A549 (cell line): ENCODE measurements at regions not wholly inside any gene's neighbourhood (a gene's known extent, or its start where the extent isn't known, plus 50 kb on each side); places are given as distances from the start of the nearest gene placed in this dataset.
A peak's percentile ranks its signal among the peaks of the same experiment; 100 is the strongest.

Experiments
- ATAC-seq, 2 experiments: fragments of 200-7000 bp in 1 of 2; fragments of >200 bp in 1 of 2; cut with Nextera tagmentation in 1 of 2; cut with Tn5 transposase in 1 of 2; 3 replicates each; pipeline versions ENCODE4 v1.8.0 to v1.9.1; 2018 to 2020; ENCODE audit warnings: mild to moderate bottlenecking in 1 of 2, moderate library complexity in 1 of 2
- CTCF ChIA-PET: fragments of 300-600 bp; sonication (Branson Sonifier 250); formaldehyde crosslinking; extraction: SDS; loops from one replicate; lab custom pipeline; 2021; ENCODE audit warnings: antibody characterized with exemption, inconsistent platforms; lab: Yijun Ruan, JAX
- POLR2A ChIA-PET: fragments of 350-600 bp; formaldehyde crosslinking; extraction: SDS; loops from one replicate; lab custom pipeline; 2021; ENCODE audit warnings: antibody characterized with exemption, inconsistent platforms; lab: Yijun Ruan, JAX
- DNase-seq, 2 experiments: peaks; one replicate each; pipeline versions ENCODE4 v3.0.0 to v3.0.0-alpha.2; 2011 to 2016; ENCODE audit warnings: low read depth in 1 of 2, low spot score in 1 of 2
- FAIRE-seq: peaks from 2 replicates; lab custom pipeline; 2011; peaks lifted over from hg19 to GRCh38; lab: Jason Lieb, UNC
- H3K27ac ChIP-seq, 2 experiments: fragments of >200 bp; sonication (Bioruptor Twin); formaldehyde crosslinking; 3 replicates each; pipeline ENCODE4 v1.5.1; 2016 to 2017
- H3K4me1 ChIP-seq: fragments of >200 bp; sonication (Bioruptor Twin); formaldehyde crosslinking; 3 replicates; pipeline ENCODE4 v1.6.1; 2016
- H3K4me2 ChIP-seq: fragments of >200 bp; sonication (Bioruptor Twin); formaldehyde crosslinking; 3 replicates; pipeline ENCODE4 v1.6.1; 2016
- H3K4me3 ChIP-seq: fragments of >200 bp; sonication (Bioruptor Twin); formaldehyde crosslinking; 3 replicates; pipeline ENCODE4 v1.5.1; 2016
- H3K9me3 ChIP-seq: fragments of >200 bp; sonication (Bioruptor Twin); formaldehyde crosslinking; 3 replicates; pipeline ENCODE4 v1.6.1; 2016
- CHD2 ChIP-seq: fragments of 150-350 bp; IDR thresholded peaks from 2 replicates; pipeline ENCODE4 v1.6.1; 2014; ENCODE audit warnings: low read length; ENCODE audit not compliant: partially characterized antibody
- E2F6 ChIP-seq: IDR thresholded peaks from 2 replicates; pipeline ENCODE4 v1.6.1; 2012; ENCODE audit warnings: low read depth, borderline replicate concordance
- EHF ChIP-seq: fragments of 250-450 bp; sonication (Bioruptor Pico); IDR thresholded peaks from 2 replicates; pipeline ENCODE4 v1.5.0; 2020; ENCODE audit warnings: mild to moderate bottlenecking
- FOXS1 ChIP-seq: fragments of 250-450 bp; sonication (Bioruptor Pico); IDR thresholded peaks from 2 replicates; pipeline ENCODE4 v1.5.0; 2020; ENCODE audit warnings: mild to moderate bottlenecking, moderate library complexity
- HDAC2 ChIP-seq: fragments of 200-600 bp; sonication (generic); IDR thresholded peaks from 2 replicates; pipeline ENCODE4 v1.6.1; 2016
- HEYL ChIP-seq: fragments of 250-450 bp; sonication (Bioruptor Pico); IDR thresholded peaks from 2 replicates; pipeline ENCODE4 v1.8.0; 2021; ENCODE audit warnings: mild to moderate bottlenecking, moderate library complexity
- HOXA7 ChIP-seq: fragments of 250-450 bp; sonication (Bioruptor Pico); IDR thresholded peaks from 2 replicates; pipeline ENCODE4 v1.5.0; 2020; ENCODE audit warnings: mild to moderate bottlenecking, moderate library complexity
- JUN ChIP-seq, 2 experiments: fragments of >200 bp; sonication (Bioruptor Twin); formaldehyde crosslinking; IDR thresholded peaks; 2 replicates in 1 of 2; 3 replicates in 1 of 2; pipeline ENCODE4 v1.6.1; 2016 to 2017
- JUNB ChIP-seq: fragments of >200 bp; sonication (Bioruptor Twin); formaldehyde crosslinking; IDR thresholded peaks from 2 replicates; pipeline ENCODE4 v1.6.1; 2016
- KDM5A ChIP-seq: fragments of 200-600 bp; sonication (generic); IDR thresholded peaks from 2 replicates; pipeline ENCODE4 v1.6.1; 2016; ENCODE audit warnings: antibody characterized with exemption, mild to moderate bottlenecking
- MAFK ChIP-seq: fragments of 450-650 bp; IDR thresholded peaks from 2 replicates; pipeline ENCODE4 v1.6.1; 2014; ENCODE audit not compliant: partially characterized antibody
- MAX ChIP-seq: IDR thresholded peaks from 2 replicates; pipeline ENCODE4 v1.6.1; 2012
- MAZ ChIP-seq: fragments of 150-350 bp; IDR thresholded peaks from 2 replicates; pipeline ENCODE4 v1.6.1; 2014; ENCODE audit warnings: antibody characterized with exemption, low read depth, low read length, borderline replicate concordance
- NFE2L2 ChIP-seq: fragments of 150-350 bp; conservative IDR thresholded peaks from 2 replicates; pipeline ENCODE4 v1.6.1; 2014; ENCODE audit warnings: low read length
- POLR2A ChIP-seq: IDR thresholded peaks from 2 replicates; pipeline ENCODE4 v1.6.1; 2012; ENCODE audit warnings: mild to moderate bottlenecking, low read length
- RCOR1 ChIP-seq: fragments of 150-350 bp; IDR thresholded peaks from 2 replicates; pipeline ENCODE4 v1.6.1; 2014; ENCODE audit warnings: antibody characterized with exemption, low read length, low read depth
- TFCP2L1 ChIP-seq: fragments of 250-450 bp; sonication (Bioruptor Pico); IDR thresholded peaks from 2 replicates; pipeline ENCODE4 v1.5.0; 2021; ENCODE audit warnings: mild to moderate bottlenecking
- TP53 ChIP-seq: fragments of 250-450 bp; sonication (Bioruptor Pico); IDR thresholded peaks from 2 replicates; pipeline ENCODE4 v1.5.0; 2021; ENCODE audit warnings: mild to moderate bottlenecking, moderate library complexity
- ZC3H11A ChIP-seq: fragments of 450-650 bp; IDR thresholded peaks from 2 replicates; pipeline ENCODE4 v1.6.1; 2014; ENCODE audit warnings: antibody characterized with exemption, mild to moderate bottlenecking
- ZSCAN20 ChIP-seq: fragments of 250-450 bp; sonication (Bioruptor Pico); IDR thresholded peaks from 2 replicates; pipeline ENCODE4 v1.8.0; 2022; ENCODE audit warnings: mild to moderate bottlenecking, moderate library complexity
- WGBS: methylation state at CpG from one replicate; pipeline ENCODE4 v1.1.6; 2017; ENCODE audit errors: missing lambda C conversion rate; 5-methylcytosine and 5-hydroxymethylcytosine counted together
- TF ChIP-seq, protein P1 (sequence below): fragments of 250-450 bp; sonication (Bioruptor Pico); IDR thresholded peaks from 2 replicates; pipeline ENCODE4 v1.5.0; 2020; ENCODE audit warnings: low read depth, mild to moderate bottlenecking, moderate library complexity
- TF ChIP-seq, protein P2 (sequence below): fragments of 150-350 bp; IDR thresholded peaks from 2 replicates; pipeline ENCODE4 v1.6.1; 2014; ENCODE audit warnings: low read depth, mild to moderate bottlenecking, low read length

DNA sequence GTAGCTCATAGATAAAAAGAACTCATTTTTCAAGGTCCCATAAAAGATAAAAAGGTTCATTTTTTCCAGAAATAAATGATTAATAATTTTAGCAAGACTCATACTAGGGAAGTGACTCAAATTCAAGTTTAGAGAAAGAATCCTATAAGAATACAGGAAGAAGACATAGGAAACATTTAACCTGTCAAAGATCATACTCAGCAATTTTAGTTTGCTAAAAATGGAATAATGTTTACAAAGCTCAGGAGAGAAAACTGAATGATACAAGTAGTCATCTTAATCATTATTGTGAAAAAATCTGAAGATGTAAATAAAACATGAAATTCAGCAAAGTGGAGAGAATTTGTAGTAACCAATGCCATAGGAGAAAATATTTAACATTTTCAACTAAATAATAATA lies 926.6 kb downstream of the TBC1D32 start:
- DNase-seq, result no peak
- no peak for ATAC-seq
- Histone ChIP-seq H3K9me3 (no peaks in the 10 kb centered on the region), H3K27ac (no peak overlapping the region), H3K4me3 (no peak overlapping the region), H3K4me2 (no peak overlapping the region), H3K4me1 (no peaks in the 10 kb centered on the region)
- FAIRE-seq, result no peak
- CTCF ChIA-PET, result no interaction called here
- TF ChIP-seq EHF (no peak), MAFK (peak; percentile 9)
- POLR2A ChIA-PET, result no interaction called here

- WGBS, result 23% methylated on average over 3 of the region's 3 CpGs
- ChIA-PET CTCF (no interaction called here), POLR2A (no interaction called here)
- ATAC-seq, result no peak
- H3K4me1 ChIP-seq, result no peaks in the 10 kb centered on the region
- TF ChIP-seq, protein P1, sequence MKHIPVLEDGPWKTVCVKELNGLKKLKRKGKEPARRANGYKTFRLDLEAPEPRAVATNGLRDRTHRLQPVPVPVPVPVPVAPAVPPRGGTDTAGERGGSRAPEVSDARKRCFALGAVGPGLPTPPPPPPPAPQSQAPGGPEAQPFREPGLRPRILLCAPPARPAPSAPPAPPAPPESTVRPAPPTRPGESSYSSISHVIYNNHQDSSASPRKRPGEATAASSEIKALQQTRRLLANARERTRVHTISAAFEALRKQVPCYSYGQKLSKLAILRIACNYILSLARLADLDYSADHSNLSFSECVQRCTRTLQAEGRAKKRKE (CRISPR knock-in tag), result no peak
- TF ChIP-seq ZC3H11A (no peak), KDM5A (no peak), HEYL (no peak), FOXS1 (no peak), JUNB (no peak), MAX (no peak), TP53 (CRISPR knock-in tag) (no peak), HOXA7 (CRISPR knock-in tag) (no peak), MAFK (no peak), HDAC2 (no peak), TFCP2L1 (CRISPR knock-in tag) (no peak), MAZ (no peak), NFE2L2 (no peak), RCOR1 (no peak), E2F6 (no peak), CHD2 (no peak), POLR2A (no peak)
- TF ChIP-seq, protein P2, sequence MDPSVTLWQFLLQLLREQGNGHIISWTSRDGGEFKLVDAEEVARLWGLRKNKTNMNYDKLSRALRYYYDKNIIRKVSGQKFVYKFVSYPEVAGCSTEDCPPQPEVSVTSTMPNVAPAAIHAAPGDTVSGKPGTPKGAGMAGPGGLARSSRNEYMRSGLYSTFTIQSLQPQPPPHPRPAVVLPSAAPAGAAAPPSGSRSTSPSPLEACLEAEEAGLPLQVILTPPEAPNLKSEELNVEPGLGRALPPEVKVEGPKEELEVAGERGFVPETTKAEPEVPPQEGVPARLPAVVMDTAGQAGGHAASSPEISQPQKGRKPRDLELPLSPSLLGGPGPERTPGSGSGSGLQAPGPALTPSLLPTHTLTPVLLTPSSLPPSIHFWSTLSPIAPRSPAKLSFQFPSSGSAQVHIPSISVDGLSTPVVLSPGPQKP, result no peak
- H3K4me3 ChIP-seq, result no peak overlapping the region
- no peaks in the 10 kb centered on the region for H3K9me3 ChIP-seq
- H3K4me2 ChIP-seq, result no peak overlapping the region
- no peak for FAIRE-seq
- H3K27ac ChIP-seq, result no peak overlapping the region
- peak in 1 of 2 experiments; percentile 0 for DNase-seq
Observed at GRCh38 chr6:120405947-120406346, 928.3 kb downstream of the TBC1D32 start.

GRCh38 chr6:120395784-120396183 lies 938.5 kb downstream of the TBC1D32 start:
- TF ChIP-seq POLR2A (no peak), ZSCAN20 (CRISPR knock-in tag) (no peak), JUN (IDR thresholded peaks at IDR 0.05) (no peak), ZC3H11A (no peak)
- TF ChIP-seq, protein P2, result no peak
- TF ChIP-seq, all 56 proteins: peak for 0
- ATAC-seq, result no peak
- DNase-seq, result no peak
- FAIRE-seq, result no peak
- ChIA-PET POLR2A (no interaction called here), CTCF (no interaction called here)
- H3K4me2 ChIP-seq, result no peak overlapping the region
- no peak overlapping the region for H3K27ac ChIP-seq
- no peaks in the 10 kb centered on the region for H3K9me3 ChIP-seq
- H3K4me3 ChIP-seq, result no peak overlapping the region
- H3K4me1 ChIP-seq, result no peaks in the 10 kb centered on the region
- WGBS, result 5% methylated on average over 1 of the region's 1 CpG
